ENCODE measurements at regions not wholly inside any gene's neighbourhood (a gene's known extent, or its start where the extent isn't known, plus 50 kb on each side); places are given as distances from the start of the nearest gene placed in this dataset.
"Not testable (repeated sequence)": the region's sequence is repeated elsewhere in the genome, so short reads cannot be mapped to it uniquely, and the experiment has no call there.

GRCh38 chr2:166768393-166769123 is 119.7 kb upstream of the XIRP2 start:
- Histone ChIP-seq H3K79me2 (ENCODE audit: insufficient read depth, low read length) (no peaks in the 10 kb centered on the region), H3K4me3 (ENCODE audit: insufficient read depth, low read length) (no peak overlapping the region), H3K9me3 (ENCODE audit: low read depth, low read length) (peaks cover 2% of the 10 kb centered on the region), H3K27me3 (ENCODE audit: insufficient read depth, low read length) (no peaks in the 10 kb centered on the region), H3K27ac (ENCODE audit: low read depth, low read length) (no peak overlapping the region), H4K20me1 (ENCODE audit: insufficient read depth, low read length) (no peaks in the 10 kb centered on the region), H3K4me2 (ENCODE audit: insufficient read depth, low read length) (no peak overlapping the region), H3K4me1 (ENCODE audit: insufficient read depth, low read length) (no peaks in the 10 kb centered on the region), H3K36me3 (ENCODE audit: insufficient read depth, low read length) (no peaks in the 10 kb centered on the region), H2AFZ (ENCODE audit: low read length) (no peak overlapping the region)
- no peak for DNase-seq (ENCODE audit: insufficient read length, low spot score, missing footprints)
- no peak for TF ChIP-seq CTCF (IDR thresholded peaks at IDR 0.05; ENCODE audit: extremely low read depth, low read depth, low read length)

- not testable (repeated sequence) for H3K4me1 ChIP-seq (ENCODE audit: insufficient read depth, low read length); H2AFZ ChIP-seq (ENCODE audit: low read length); H3K9me3 ChIP-seq (ENCODE audit: low read depth, low read length); H3K36me3 ChIP-seq (ENCODE audit: insufficient read depth, low read length); H3K27ac ChIP-seq (ENCODE audit: low read depth, low read length); H4K20me1 ChIP-seq (ENCODE audit: insufficient read depth, low read length); DNase-seq (ENCODE audit: insufficient read length, low spot score, missing footprints); H3K79me2 ChIP-seq (ENCODE audit: insufficient read depth, low read length); H3K27me3 ChIP-seq (ENCODE audit: insufficient read depth, low read length); H3K4me3 ChIP-seq (ENCODE audit: insufficient read depth, low read length); H3K4me2 ChIP-seq (ENCODE audit: insufficient read depth, low read length)
These were observed 121.4 kb upstream of the XIRP2 start for GRCh38 chr2:166766769-166767322.

GRCh38 chr2:166766220-166766619 is 122.1 kb upstream of the XIRP2 start:
- Histone ChIP-seq H3K36me3 (ENCODE audit: insufficient read depth, low read length) (no peaks in the 10 kb centered on the region), H3K9me3 (ENCODE audit: low read depth, low read length) (peaks cover 2% of the 10 kb centered on the region), H3K27ac (ENCODE audit: low read depth, low read length) (no peak overlapping the region), H4K20me1 (ENCODE audit: insufficient read depth, low read length) (no peaks in the 10 kb centered on the region), H3K79me2 (ENCODE audit: insufficient read depth, low read length) (no peaks in the 10 kb centered on the region), H3K4me3 (ENCODE audit: insufficient read depth, low read length) (no peak overlapping the region), H2AFZ (ENCODE audit: low read length) (no peak overlapping the region), H3K4me2 (ENCODE audit: insufficient read depth, low read length) (no peak overlapping the region), H3K4me1 (ENCODE audit: insufficient read depth, low read length) (no peaks in the 10 kb centered on the region), H3K27me3 (ENCODE audit: insufficient read depth, low read length) (no peaks in the 10 kb centered on the region)
- DNase-seq (ENCODE audit: insufficient read length, low spot score, missing footprints) = no peak
- no peak for TF ChIP-seq CTCF (IDR thresholded peaks at IDR 0.05; ENCODE audit: extremely low read depth, low read depth, low read length)

GRCh38 chr2:166765141-166765540 is 123.1 kb upstream of the XIRP2 start:
- TF ChIP-seq CTCF (IDR thresholded peaks at IDR 0.05; ENCODE audit: extremely low read depth, low read depth, low read length) = no peak
- no peak for DNase-seq (ENCODE audit: insufficient read length, low spot score, missing footprints)
- H3K79me2 ChIP-seq (ENCODE audit: insufficient read depth, low read length) = no peaks in the 10 kb centered on the region
- H3K36me3 ChIP-seq (ENCODE audit: insufficient read depth, low read length) = no peaks in the 10 kb centered on the region
- peaks cover 2% of the 10 kb centered on the region for H3K9me3 ChIP-seq (ENCODE audit: low read depth, low read length)
- no peaks in the 10 kb centered on the region for H3K27me3 ChIP-seq (ENCODE audit: insufficient read depth, low read length)
- no peak overlapping the region for H3K4me3 ChIP-seq (ENCODE audit: insufficient read depth, low read length)
- no peak overlapping the region for H2AFZ ChIP-seq (ENCODE audit: low read length)
- H3K4me1 ChIP-seq (ENCODE audit: insufficient read depth, low read length) = no peaks in the 10 kb centered on the region
- no peak overlapping the region for H3K4me2 ChIP-seq (ENCODE audit: insufficient read depth, low read length)
- no peaks in the 10 kb centered on the region for H4K20me1 ChIP-seq (ENCODE audit: insufficient read depth, low read length)
- H3K27ac ChIP-seq (ENCODE audit: low read depth, low read length) = no peak overlapping the region
